Hypothalamus (tissue), 51 donors: ENCODE measurements at regions not wholly inside any gene's neighbourhood (a gene's known extent, or its start where the extent isn't known, plus 50 kb on each side); places are given as distances from the start of the nearest gene placed in this dataset.

Source experiments
- DNase-seq, 51 donors: peaks; one replicate each; lab custom pipeline; 2025; lab: John Stamatoyannopoulos, UW

GRCh38 chr7:51647486-51647885 lies 330.9 kb upstream of the COBL start:
- no peak for DNase-seq

GRCh38 chr7:51645702-51646298 lies 329.2 kb upstream of the COBL start:
- DNase-seq = no peak

GRCh38 chr7:51645255-51645654 lies 328.6 kb upstream of the COBL start:
- DNase-seq = no peak

- DNase-seq = no peak
These were observed 327.6 kb upstream of the COBL start for GRCh38 chr7:51644216-51644615.

- peak in 1 of 51 donors; percentile 4 for DNase-seq
These were observed 324.2 kb upstream of the COBL start for GRCh38 chr7:51640841-51641240.

- peak in 1 of 51 donors; percentile 36 for DNase-seq
These were observed 323.2 kb upstream of the COBL start for GRCh38 chr7:51639661-51640334.

GRCh38 chr7:51636503-51636902 lies 319.9 kb upstream of the COBL start:
- DNase-seq = no peak

GRCh38 chr7:51635775-51636174 lies 319.2 kb upstream of the COBL start:
- no peak for DNase-seq

- DNase-seq = no peak
These were observed 317.9 kb upstream of the COBL start for GRCh38 chr7:51634538-51634937.

- DNase-seq = no peak
These were observed 317.4 kb upstream of the COBL start for GRCh38 chr7:51634025-51634424.

- no peak for DNase-seq
These were observed 317.0 kb upstream of the COBL start for GRCh38 chr7:51633596-51633995.

- no peak for DNase-seq
These were observed 316.4 kb upstream of the COBL start for GRCh38 chr7:51633006-51633405.

GRCh38 chr7:51630933-51631332 lies 314.3 kb upstream of the COBL start:
- no peak for DNase-seq

GRCh38 chr7:51629206-51629605 lies 312.6 kb upstream of the COBL start:
- no peak for DNase-seq

- DNase-seq = no peak
These were observed 305.3 kb upstream of the COBL start for GRCh38 chr7:51621956-51622355.

- no peak for DNase-seq
These were observed 304.1 kb upstream of the COBL start for GRCh38 chr7:51620706-51621105.

- DNase-seq = no peak
These were observed 303.3 kb upstream of the COBL start for GRCh38 chr7:51619880-51620279.

- no peak for DNase-seq
These were observed 301.1 kb upstream of the COBL start for GRCh38 chr7:51617686-51618085.

GRCh38 chr7:51613911-51614357 lies 297.3 kb upstream of the COBL start:
- peak in 2 of 51 donors; percentile 4 to 25 for DNase-seq

- no peak for DNase-seq
These were observed 295.3 kb upstream of the COBL start for GRCh38 chr7:51611937-51612336.

- DNase-seq = no peak
These were observed 290.8 kb upstream of the COBL start for GRCh38 chr7:51607447-51607846.

- no peak for DNase-seq
These were observed 290.1 kb upstream of the COBL start for GRCh38 chr7:51606601-51607154.
